ENCODE measurements at regions not wholly inside any gene's neighbourhood (a gene's known extent, or its start where the extent isn't known, plus 50 kb on each side); places are given as distances from the start of the nearest gene placed in this dataset.

DNA sequence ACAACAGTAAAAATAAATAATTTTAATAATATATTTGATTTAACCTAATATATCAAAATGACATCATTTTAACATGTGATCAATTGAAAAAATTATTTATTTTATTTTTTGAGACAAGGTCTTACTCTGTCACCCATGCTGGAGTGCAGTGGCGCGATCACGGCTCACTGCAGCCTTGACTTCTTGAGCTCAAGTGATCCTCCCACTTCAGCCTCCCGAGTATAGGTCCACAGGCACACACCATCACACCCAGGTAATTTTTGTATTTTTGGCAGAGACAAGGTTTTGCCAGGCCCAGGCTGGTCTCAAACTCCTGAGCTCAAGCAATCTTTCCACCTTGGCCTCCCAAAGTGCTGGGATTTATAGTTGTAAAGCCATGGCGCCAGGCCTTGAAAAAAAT, 126.7 kb upstream of the COPS8 start:
- TF ChIP-seq, protein P1, sequence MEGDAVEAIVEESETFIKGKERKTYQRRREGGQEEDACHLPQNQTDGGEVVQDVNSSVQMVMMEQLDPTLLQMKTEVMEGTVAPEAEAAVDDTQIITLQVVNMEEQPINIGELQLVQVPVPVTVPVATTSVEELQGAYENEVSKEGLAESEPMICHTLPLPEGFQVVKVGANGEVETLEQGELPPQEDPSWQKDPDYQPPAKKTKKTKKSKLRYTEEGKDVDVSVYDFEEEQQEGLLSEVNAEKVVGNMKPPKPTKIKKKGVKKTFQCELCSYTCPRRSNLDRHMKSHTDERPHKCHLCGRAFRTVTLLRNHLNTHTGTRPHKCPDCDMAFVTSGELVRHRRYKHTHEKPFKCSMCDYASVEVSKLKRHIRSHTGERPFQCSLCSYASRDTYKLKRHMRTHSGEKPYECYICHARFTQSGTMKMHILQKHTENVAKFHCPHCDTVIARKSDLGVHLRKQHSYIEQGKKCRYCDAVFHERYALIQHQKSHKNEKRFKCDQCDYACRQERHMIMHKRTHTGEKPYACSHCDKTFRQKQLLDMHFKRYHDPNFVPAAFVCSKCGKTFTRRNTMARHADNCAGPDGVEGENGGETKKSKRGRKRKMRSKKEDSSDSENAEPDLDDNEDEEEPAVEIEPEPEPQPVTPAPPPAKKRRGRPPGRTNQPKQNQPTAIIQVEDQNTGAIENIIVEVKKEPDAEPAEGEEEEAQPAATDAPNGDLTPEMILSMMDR (IDR thresholded peaks at IDR 0.05), result no peak
- no peak for TF ChIP-seq ZFX (IDR thresholded peaks at IDR 0.05; ENCODE audit: borderline replicate concordance)

All from 22Rv1 (cell line).